H1 (cell line): ENCODE measurements at regions not wholly inside any gene's neighbourhood (a gene's known extent, or its start where the extent isn't known, plus 50 kb on each side); places are given as distances from the start of the nearest gene placed in this dataset.

Experiments used
- CTCF ChIA-PET: fragments of 300-600 bp; sonication (Branson Sonifier 250); formaldehyde crosslinking; loops from one replicate; lab custom pipeline; 2021; ENCODE audit not compliant: partially characterized antibody; lab: Charles Lee
- POLR2A ChIA-PET: fragments of 300-600 bp; sonication (Branson Sonifier 250); formaldehyde crosslinking; loops from one replicate; lab custom pipeline; 2021; ENCODE audit warnings: inconsistent platforms; ENCODE audit not compliant: partially characterized antibody; lab: Charles Lee
- DNase-seq, 2 experiments: peaks; one replicate each; pipeline versions ENCODE4 v3.0.0 to v3.0.0-alpha.2; 2010 to 2022; ENCODE audit warnings: low spot score in 2 of 2, low read depth in 1 of 2, mixed read lengths in 1 of 2
- FAIRE-seq: peaks from 2 replicates; lab custom pipeline; 2011; peaks lifted over from hg19 to GRCh38; lab: Jason Lieb, UNC
- H2AFZ ChIP-seq: 2 replicates; pipeline ENCODE4 v1.8.1; 2012; ENCODE audit warnings: low read length, inconsistent platforms
- H2AK5ac ChIP-seq: 2 replicates; pipeline ENCODE4 v1.6.1; 2013; ENCODE audit warnings: low read depth, low read length
- H2BK120ac ChIP-seq: replicated peaks from 2 replicates; pipeline ENCODE3; 2013; ENCODE audit warnings: low read depth, low read length, inconsistent platforms
- H2BK12ac ChIP-seq: 2 replicates; pipeline ENCODE4 v1.6.1; 2013; ENCODE audit warnings: low read depth, low read length
- H2BK15ac ChIP-seq: 2 replicates; pipeline ENCODE4 v1.6.1; 2013; ENCODE audit warnings: low read length
- H2BK20ac ChIP-seq: 2 replicates; pipeline ENCODE4 v1.6.1; 2013; ENCODE audit warnings: low read length
- H2BK5ac ChIP-seq: 2 replicates; pipeline ENCODE4 v1.6.1; 2013; ENCODE audit warnings: low read depth, low read length
- H3K14ac ChIP-seq: 2 replicates; pipeline ENCODE4 v1.6.1; 2013; ENCODE audit warnings: inconsistent platforms; ENCODE audit not compliant: insufficient read length
- H3K18ac ChIP-seq: 2 replicates; pipeline ENCODE4 v1.6.1; 2013; ENCODE audit warnings: low read length; ENCODE audit errors: extremely low read depth
- H3K23ac ChIP-seq: 2 replicates; pipeline ENCODE4 v1.6.1; 2013; ENCODE audit warnings: inconsistent platforms; ENCODE audit not compliant: insufficient read length
- H3K23me2 ChIP-seq: 2 replicates; pipeline ENCODE4 v1.6.1; 2013; ENCODE audit warnings: low read depth, low read length
- H3K27ac ChIP-seq: 2 replicates; pipeline ENCODE4 v1.6.1; 2011; ENCODE audit warnings: low read depth, low read length, inconsistent platforms
- H3K27me3 ChIP-seq, 4 experiments: replicated peaks in 1 of 4; 1 replicate in 1 of 4; 2 replicates in 3 of 4; pipeline versions ENCODE4 v1.6.1 to v1.8.1; 2011 to 2013; ENCODE audit warnings: low read length in 3 of 4, mild to moderate bottlenecking in 3 of 4, inconsistent platforms in 2 of 4, mixed read lengths in 2 of 4, moderate library complexity in 1 of 4; ENCODE audit not compliant: control insufficient read depth in 3 of 4, insufficient read depth in 3 of 4; ENCODE audit errors: extremely low read depth in 1 of 4
- H3K36me3 ChIP-seq, 4 experiments: 2 replicates each; pipeline versions ENCODE4 v1.6.1 to v1.8.1; 2011 to 2013; ENCODE audit warnings: mild to moderate bottlenecking in 4 of 4, low read length in 3 of 4, moderate library complexity in 2 of 4, control low read depth in 1 of 4, inconsistent platforms in 1 of 4; ENCODE audit not compliant: insufficient read depth in 4 of 4, control insufficient read depth in 2 of 4
- H3K4ac ChIP-seq: replicated peaks from 2 replicates; pipeline ENCODE3; 2013; ENCODE audit warnings: low read length, low read depth, mixed read lengths, inconsistent platforms; ENCODE audit not compliant: insufficient read length
- H3K4me1 ChIP-seq, 4 experiments: replicated peaks in 1 of 4; 1 replicate in 1 of 4; 2 replicates in 3 of 4; pipeline versions ENCODE4 v1.6.1 to v1.8.1; 2011 to 2013; ENCODE audit warnings: low read length in 3 of 4, inconsistent platforms in 2 of 4, mixed read lengths in 1 of 4; ENCODE audit not compliant: insufficient read depth in 4 of 4, control insufficient read depth in 3 of 4
- H3K4me2 ChIP-seq, 2 experiments: 2 replicates each; pipeline versions ENCODE4 v1.6.1 to v1.8.1; 2011 to 2013; ENCODE audit warnings: low read depth in 2 of 2, low read length in 2 of 2, control low read depth in 1 of 2, inconsistent platforms in 1 of 2, mild to moderate bottlenecking in 1 of 2; ENCODE audit not compliant: insufficient read depth in 1 of 2
- H3K4me3 ChIP-seq, 4 experiments: fragments of 200-600, 300-600 bp in 1 of 4; sonication (generic), shearing (Covaris generic), sonication (Bioruptor Twin) in 1 of 4; 2 replicates each; pipeline versions ENCODE4 v1.5.1 to v1.8.1; 2011 to 2016; ENCODE audit warnings: low read length in 4 of 4, low read depth in 3 of 4, control low read depth in 2 of 4, inconsistent platforms in 2 of 4, mild to moderate bottlenecking in 2 of 4, mixed read lengths in 1 of 4, moderate library complexity in 1 of 4; ENCODE audit not compliant: insufficient read depth in 2 of 4; ENCODE audit errors: extremely low read depth in 1 of 4
- H3K56ac ChIP-seq: replicated peaks from 2 replicates; pipeline ENCODE3; 2013; ENCODE audit warnings: low read depth, mild to moderate bottlenecking, mixed read lengths, low read length, inconsistent platforms; ENCODE audit not compliant: insufficient read length
- H3K79me1 ChIP-seq: 2 replicates; pipeline ENCODE4 v1.6.1; 2013; ENCODE audit warnings: low read depth, low read length, control low read depth
- H3K79me2 ChIP-seq, 2 experiments: 2 replicates each; pipeline versions ENCODE4 v1.6.1 to v1.8.1; 2012 to 2013; ENCODE audit warnings: low read length in 2 of 2, mild to moderate bottlenecking in 2 of 2, inconsistent platforms in 1 of 2; ENCODE audit not compliant: insufficient read depth in 2 of 2, control insufficient read depth in 1 of 2
- H3K9ac ChIP-seq, 4 experiments: replicated peaks in 1 of 4; 1 replicate in 1 of 4; 2 replicates in 3 of 4; pipeline versions ENCODE4 v1.6.1 to v1.8.1; 2011 to 2013; ENCODE audit warnings: low read depth in 3 of 4, low read length in 3 of 4, control low read depth in 2 of 4, mild to moderate bottlenecking in 2 of 4, moderate library complexity in 2 of 4, inconsistent platforms in 1 of 4; ENCODE audit errors: extremely low read depth in 1 of 4
- H3K9me3 ChIP-seq, 2 experiments: 2 replicates each; pipeline versions ENCODE4 v1.6.1 to v1.8.1; 2012 to 2013; ENCODE audit warnings: mild to moderate bottlenecking in 2 of 2, moderate library complexity in 2 of 2, control low read depth in 1 of 2, inconsistent platforms in 1 of 2, low read depth in 1 of 2, low read length in 1 of 2, mixed read lengths in 1 of 2; ENCODE audit not compliant: insufficient read depth in 2 of 2
- H4K20me1 ChIP-seq, 2 experiments: replicated peaks in 1 of 2; 2 replicates each; pipeline versions ENCODE3 to v1.8.1; 2011 to 2013; ENCODE audit warnings: inconsistent platforms in 2 of 2, low read length in 2 of 2, mild to moderate bottlenecking in 1 of 2; ENCODE audit not compliant: insufficient read depth in 2 of 2, control insufficient read depth in 1 of 2
- H4K5ac ChIP-seq: 2 replicates; pipeline ENCODE4 v1.6.1; 2013; ENCODE audit warnings: low read length, low read depth, mixed read lengths, inconsistent platforms; ENCODE audit not compliant: insufficient read length
- H4K8ac ChIP-seq: 2 replicates; pipeline ENCODE4 v1.8.0; 2013; ENCODE audit warnings: mild to moderate bottlenecking, moderate library complexity, low read length, inconsistent platforms; ENCODE audit not compliant: insufficient read depth; ENCODE audit errors: extremely low read depth
- H4K91ac ChIP-seq: replicated peaks from 2 replicates; pipeline ENCODE3; 2013; ENCODE audit warnings: low read length, mixed read lengths, inconsistent platforms; ENCODE audit not compliant: insufficient read length
- HDAC2 ChIP-seq, 2 experiments: fragments of 300-600 bp in 1 of 2; sonication (generic) in 1 of 2; IDR thresholded peaks; 2 replicates each; pipeline ENCODE4 v1.6.1; 2011 to 2012; ENCODE audit warnings: low read depth in 2 of 2, low read length in 2 of 2, mild to moderate bottlenecking in 2 of 2, moderate library complexity in 2 of 2, borderline replicate concordance in 1 of 2, inconsistent platforms in 1 of 2
- JUND ChIP-seq: IDR thresholded peaks from 2 replicates; pipeline ENCODE4 v1.6.1; 2011; ENCODE audit warnings: mild to moderate bottlenecking, improper control_type of control experiment, low read length
- POLR2AphosphoS5 ChIP-seq: IDR thresholded peaks from 2 replicates; pipeline ENCODE4 v1.6.1; 2011; ENCODE audit warnings: low read depth, low read length
- ZNF274 ChIP-seq: IDR thresholded peaks from 2 replicates; pipeline ENCODE4 v1.7.0; 2012; ENCODE audit warnings: low read length, borderline replicate concordance; ENCODE audit errors: extremely low read depth
- WGBS, 2 experiments: shearing (Covaris generic) in 1 of 2; methylation state at CpG; one replicate each; pipeline versions ENCODE4 v1.1.6 to v1.1.7; 2013 to 2015; ENCODE audit warnings: low lambda C conversion rate in 2 of 2, mixed read lengths in 2 of 2, inconsistent platforms in 1 of 2, low coverage in 1 of 2, missing lambda C conversion rate in 1 of 2; ENCODE audit not compliant: insufficient replicate concordance in 2 of 2, insufficient coverage in 1 of 2, insufficient read length in 1 of 2; ENCODE audit errors: extremely low coverage in 1 of 2, missing lambda C conversion rate in 1 of 2; 5-methylcytosine and 5-hydroxymethylcytosine counted together

DNA sequence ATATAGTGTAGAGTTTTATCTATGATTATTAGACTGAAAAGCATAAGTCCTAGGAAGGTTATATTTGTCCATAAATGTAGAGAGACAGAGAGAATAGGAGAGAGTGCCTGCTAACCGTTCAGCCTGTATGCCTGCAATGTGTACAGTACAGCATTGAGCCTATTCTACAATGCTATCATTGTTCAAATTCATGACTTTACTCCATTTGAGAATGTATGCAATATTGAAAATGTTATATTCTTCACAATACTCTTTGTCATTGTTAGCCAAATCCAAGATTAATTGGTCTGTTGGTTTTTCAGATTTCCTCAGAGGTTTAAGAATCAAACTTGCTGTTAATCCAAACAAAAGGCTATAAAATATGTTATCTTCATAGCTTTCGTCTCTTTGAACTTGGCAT is 585.2 kb upstream of the B3GALT2 start:
- TF ChIP-seq ZNF274 (no peak), HDAC2 (IDR thresholded peaks at IDR 0.05; ENCODE audit: borderline replicate concordance in 1 of 2, low read depth in 2 of 2, low read length in 2 of 2) (no peak), POLR2AphosphoS5 (no peak), JUND (no peak)
- Histone ChIP-seq H3K36me3 (no peaks in the 10 kb centered on the region), H3K14ac (no peak overlapping the region), H3K9me3 (peaks cover 7 to 8% of the 10 kb centered on the region in 2 experiments; a peak in 3 of 4 replicates), H3K18ac (no peak overlapping the region), H3K9ac (no peak overlapping the region), H3K79me2 (no peaks in the 10 kb centered on the region), H3K79me1 (no peaks in the 10 kb centered on the region), H2BK5ac (no peak overlapping the region), H3K4ac (no peak overlapping the region), H2BK15ac (no peak overlapping the region), H3K4me2 (no peak overlapping the region), H4K5ac (no peak overlapping the region), H3K27ac (no peak overlapping the region), H3K4me3 (no peak overlapping the region), H3K4me1 (no peaks in the 10 kb centered on the region), H4K91ac (no peak overlapping the region), H2AFZ (no peak overlapping the region), H2AK5ac (no peak overlapping the region), H3K23me2 (no peaks in the 10 kb centered on the region), H3K23ac (no peak overlapping the region), H2BK12ac (no peak overlapping the region), H3K56ac (no peak overlapping the region), H4K20me1 (no peaks in the 10 kb centered on the region), H2BK20ac (no peak overlapping the region), H4K8ac (no peak overlapping the region), H2BK120ac (no peak overlapping the region), H3K27me3 (no peaks in the 10 kb centered on the region)
- CTCF ChIA-PET: interaction anchor here (0.8 kb wide), 1 partner anchor 17 kb away, joined by 3 read pairs; no protein-coding TSS in a partner anchor
- 64% methylated on average over 2 of the region's 2 CpGs; no CpG with 5 or more reads in 1 of the 2 experiments for WGBS, 2 experiments
- DNase-seq: no peak
- no peak for FAIRE-seq
- POLR2A ChIA-PET: no interaction called here
